LNCaP clone FGC (cell line): ENCODE measurements at regions not wholly inside any gene's neighbourhood (a gene's known extent, or its start where the extent isn't known, plus 50 kb on each side); places are given as distances from the start of the nearest gene placed in this dataset.

Experiments used
- DNase-seq: peaks from one replicate; pipeline ENCODE4 v3.0.0-alpha.2; 2011; ENCODE audit warnings: low read depth
- H3K4me3 ChIP-seq: 2 replicates; pipeline ENCODE4 v1.5.1; 2011; ENCODE audit warnings: mild to moderate bottlenecking, low read depth, low read length, control low read depth
- TF ChIP-seq, protein P1 (sequence below): IDR thresholded peaks from 2 replicates; pipeline ENCODE4 v1.5.1; 2012; ENCODE audit warnings: mild to moderate bottlenecking; ENCODE audit not compliant: control insufficient read depth, insufficient read depth; ENCODE audit errors: extremely low read depth

DNA sequence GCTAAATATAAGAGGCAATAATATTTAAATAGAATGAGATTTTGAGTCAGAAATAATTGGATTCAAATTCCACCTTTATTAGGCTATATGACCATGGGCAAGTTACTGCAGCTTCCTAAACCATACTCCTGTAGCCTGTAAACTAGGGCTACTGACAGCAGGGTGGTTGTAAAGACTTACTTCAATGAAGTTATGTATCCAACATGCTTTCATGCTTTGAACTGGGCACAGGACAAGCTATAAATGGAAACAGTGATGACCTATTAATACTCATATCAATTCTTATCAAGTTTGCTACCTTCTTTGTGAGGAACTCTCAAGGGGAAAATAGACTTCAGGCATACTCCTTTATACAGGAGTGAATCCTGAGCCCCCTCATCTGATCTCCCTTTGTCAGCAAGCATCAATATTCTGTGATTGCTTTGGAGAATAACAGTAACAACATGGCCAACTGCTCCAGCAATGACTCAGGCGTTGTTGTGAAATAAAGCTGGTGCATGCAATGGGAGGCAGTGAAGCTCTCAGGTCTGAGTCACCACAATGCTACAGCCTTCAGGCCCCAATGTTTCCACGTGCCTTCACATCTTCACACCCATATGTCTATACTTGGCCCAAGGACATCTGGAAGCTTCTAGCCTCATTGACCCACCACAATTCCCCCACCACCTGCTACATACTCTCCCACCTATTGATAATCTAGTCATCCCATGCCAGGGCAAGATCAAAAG, 102.5 kb downstream of the KCNA4 start:
- H3K4me3 ChIP-seq = no peak overlapping the region
- TF ChIP-seq, protein P1, sequence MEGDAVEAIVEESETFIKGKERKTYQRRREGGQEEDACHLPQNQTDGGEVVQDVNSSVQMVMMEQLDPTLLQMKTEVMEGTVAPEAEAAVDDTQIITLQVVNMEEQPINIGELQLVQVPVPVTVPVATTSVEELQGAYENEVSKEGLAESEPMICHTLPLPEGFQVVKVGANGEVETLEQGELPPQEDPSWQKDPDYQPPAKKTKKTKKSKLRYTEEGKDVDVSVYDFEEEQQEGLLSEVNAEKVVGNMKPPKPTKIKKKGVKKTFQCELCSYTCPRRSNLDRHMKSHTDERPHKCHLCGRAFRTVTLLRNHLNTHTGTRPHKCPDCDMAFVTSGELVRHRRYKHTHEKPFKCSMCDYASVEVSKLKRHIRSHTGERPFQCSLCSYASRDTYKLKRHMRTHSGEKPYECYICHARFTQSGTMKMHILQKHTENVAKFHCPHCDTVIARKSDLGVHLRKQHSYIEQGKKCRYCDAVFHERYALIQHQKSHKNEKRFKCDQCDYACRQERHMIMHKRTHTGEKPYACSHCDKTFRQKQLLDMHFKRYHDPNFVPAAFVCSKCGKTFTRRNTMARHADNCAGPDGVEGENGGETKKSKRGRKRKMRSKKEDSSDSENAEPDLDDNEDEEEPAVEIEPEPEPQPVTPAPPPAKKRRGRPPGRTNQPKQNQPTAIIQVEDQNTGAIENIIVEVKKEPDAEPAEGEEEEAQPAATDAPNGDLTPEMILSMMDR = no peak
- DNase-seq = no peak

DNA sequence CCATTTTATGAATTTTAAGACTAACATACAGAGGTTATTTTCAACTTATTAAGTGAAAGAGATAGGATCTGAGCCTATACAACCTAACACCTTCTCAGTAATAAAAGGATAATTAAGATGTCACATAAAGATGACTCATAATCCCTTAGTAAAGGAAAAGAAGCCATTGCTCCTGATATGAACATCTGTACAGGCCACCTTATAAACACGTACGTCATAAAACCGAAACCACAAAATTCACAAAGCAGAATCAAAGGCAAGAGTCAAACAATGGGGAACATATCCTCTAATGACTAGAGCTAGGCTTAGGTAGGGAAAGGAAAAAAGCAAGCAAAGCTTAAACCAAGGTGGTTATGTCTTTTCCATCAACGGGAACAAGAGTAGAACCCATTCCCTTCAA, 103.5 kb downstream of the KCNA4 start:
- TF ChIP-seq, protein P1 = no peak
- no peak for DNase-seq
- H3K4me3 ChIP-seq = no peak overlapping the region

DNA sequence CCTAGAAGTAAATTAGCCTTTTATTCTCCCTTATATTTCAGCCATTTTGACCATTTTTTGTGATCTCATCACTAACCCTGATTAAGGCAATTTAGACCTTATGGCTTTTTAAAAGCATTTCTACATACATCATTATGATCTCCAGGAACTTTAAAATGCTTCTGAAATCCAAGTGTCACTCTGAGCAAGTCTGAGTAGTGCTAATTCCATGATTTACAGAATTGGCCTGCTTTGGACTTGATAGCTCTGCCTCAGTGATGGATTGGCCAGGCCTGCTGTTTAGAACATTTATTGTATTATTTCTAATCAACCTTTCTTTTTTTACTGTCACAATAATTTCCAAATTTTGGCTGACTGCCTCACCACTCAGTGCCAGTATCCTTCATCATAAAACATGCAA, 116.4 kb downstream of the KCNA4 start:
- no peak for DNase-seq
- no peak overlapping the region for H3K4me3 ChIP-seq
- TF ChIP-seq, protein P1 = no peak

DNA sequence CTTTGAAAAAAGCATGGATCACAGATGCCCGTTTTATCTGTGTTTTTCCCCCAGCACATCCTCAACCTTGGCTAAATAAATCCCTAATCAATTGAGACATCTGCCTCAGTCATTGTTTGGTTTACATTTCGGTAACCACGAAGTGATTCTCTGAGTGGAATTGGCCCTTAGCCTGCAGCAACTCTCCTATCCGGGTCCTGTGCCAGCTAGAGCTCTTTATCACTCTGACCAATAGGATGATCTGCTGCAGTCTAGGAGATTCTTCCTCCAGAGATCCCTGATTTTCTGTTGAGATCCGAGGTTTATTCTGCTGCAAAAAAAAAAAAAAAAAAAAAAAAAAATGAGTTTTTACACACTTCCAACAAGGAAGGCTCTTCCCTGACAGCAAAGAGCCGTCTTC, 137.3 kb downstream of the KCNA4 start:
- H3K4me3 ChIP-seq = no peak overlapping the region
- DNase-seq = no peak
- TF ChIP-seq, protein P1 = no peak

DNA sequence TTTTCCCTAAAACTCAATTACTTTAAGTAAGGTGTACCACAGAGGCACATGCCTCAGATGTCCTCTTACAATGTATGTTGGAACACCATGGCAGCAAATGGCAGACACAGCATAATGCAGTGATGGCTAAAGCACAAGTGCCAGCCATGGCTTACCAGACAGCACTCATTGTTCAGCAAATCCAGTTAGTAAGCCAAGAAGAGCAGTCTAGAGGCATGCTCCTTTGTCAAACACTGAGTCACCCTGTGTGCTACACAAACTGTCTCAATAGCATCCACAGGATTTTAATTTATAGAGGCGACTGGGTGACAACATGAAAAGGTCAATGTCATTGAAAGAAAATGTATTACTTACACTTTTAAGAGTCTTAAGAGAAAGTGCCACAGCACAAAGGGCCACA, 140.6 kb downstream of the KCNA4 start:
- TF ChIP-seq, protein P1 = no peak
- DNase-seq = no peak

DNA sequence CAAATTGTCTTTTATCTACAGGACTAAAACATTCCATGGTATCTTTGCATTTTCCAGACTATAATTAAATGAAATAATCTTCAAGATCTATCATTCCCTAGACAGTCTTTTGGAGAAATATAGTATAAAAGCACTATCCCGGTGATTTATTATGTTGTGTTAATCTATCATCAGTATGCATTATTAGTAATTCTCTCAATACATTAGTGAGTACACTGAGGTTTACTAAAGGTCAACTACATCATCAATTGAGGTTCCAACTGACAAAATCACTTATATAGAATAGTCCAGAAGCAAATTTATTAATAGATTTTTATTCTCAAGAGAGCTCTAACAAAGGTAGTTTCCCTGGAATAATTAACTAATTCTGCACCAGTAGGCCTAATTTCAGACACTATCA, 169.6 kb downstream of the KCNA4 start:
- DNase-seq = no peak
- H3K4me3 ChIP-seq = no peak overlapping the region
- TF ChIP-seq, protein P1 = no peak

More for the DNA sequence above, 140.6 kb downstream of the KCNA4 start:
- H3K4me3 ChIP-seq = no peak overlapping the region

DNA sequence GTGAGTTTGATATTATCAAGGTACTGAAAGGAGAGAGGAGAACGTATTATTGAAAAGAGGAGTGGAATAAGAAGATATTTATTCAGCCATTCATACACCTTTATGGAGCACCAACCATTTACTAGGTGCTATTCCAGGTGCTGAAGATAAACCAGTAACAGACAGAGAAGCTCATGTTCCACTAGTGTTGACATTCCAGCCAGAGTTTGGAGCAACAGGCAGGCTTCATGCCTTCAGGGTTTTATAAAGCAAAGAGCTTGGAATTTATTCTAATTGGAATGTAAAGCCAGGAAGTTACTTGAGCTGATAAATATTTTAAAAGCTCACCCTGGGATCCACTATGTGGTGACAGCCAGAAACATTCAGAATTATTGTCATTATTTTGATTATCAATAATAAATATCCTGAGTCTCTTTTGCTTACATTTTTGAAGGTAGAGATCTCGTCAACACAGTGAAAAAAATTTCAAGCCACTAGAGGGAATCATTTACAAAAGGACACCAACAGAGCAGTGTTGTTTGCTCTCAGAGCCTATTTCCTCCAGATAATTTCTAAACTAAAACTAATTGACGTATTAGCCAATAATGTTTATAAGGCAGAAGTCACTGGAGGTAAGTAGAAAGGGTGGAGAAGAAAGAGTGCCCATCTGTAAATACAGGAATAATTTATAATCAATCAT, 172.0 kb downstream of the KCNA4 start:
- TF ChIP-seq, protein P1 = peak; percentile 20; the same call in 1 of the 2 replicates
- DNase-seq = no peak
- no peak overlapping the region for H3K4me3 ChIP-seq
